Neural cell (in vitro differentiated cells): ENCODE measurements at regions not wholly inside any gene's neighbourhood (a gene's known extent, or its start where the extent isn't known, plus 50 kb on each side); places are given as distances from the start of the nearest gene placed in this dataset.

Experiments used
- H2AFZ ChIP-seq: fragments of 200-600, 300-800 bp; sonication (generic), shearing (Covaris generic); 2 replicates; pipeline ENCODE4 v1.6.0; 2014; ENCODE audit warnings: low read depth, mild to moderate bottlenecking, antibody characterized with exemption, low read length, moderate library complexity
- H3F3A ChIP-seq: fragments of 200-600 bp; shearing (Covaris generic); 2 replicates; pipeline ENCODE4 v1.6.1; 2016; ENCODE audit warnings: mild to moderate bottlenecking, moderate library complexity, mixed read lengths, antibody characterized with exemption, low read length; ENCODE audit not compliant: insufficient read depth, poor library complexity, severe bottlenecking
- H3K27ac ChIP-seq: fragments of 200-600, 300-800 bp; sonication (generic), shearing (Covaris generic); 2 replicates; pipeline ENCODE4 v1.5.1; 2014; ENCODE audit warnings: mild to moderate bottlenecking, low read length, moderate library complexity
- H3K27me3 ChIP-seq: fragments of 300-800, 200-600 bp; sonication (generic), shearing (Covaris generic); 2 replicates; pipeline ENCODE4 v1.6.0; 2014; ENCODE audit warnings: mild to moderate bottlenecking, low read depth, low read length, moderate library complexity; ENCODE audit not compliant: insufficient read depth
- H3K36me3 ChIP-seq: fragments of 300-800, 200-600 bp; sonication (generic), shearing (Covaris generic); 2 replicates; pipeline ENCODE4 v1.5.1; 2014; ENCODE audit warnings: mild to moderate bottlenecking, antibody characterized with exemption, low read length, moderate library complexity; ENCODE audit not compliant: insufficient read depth
- H3K4me2 ChIP-seq: fragments of 300-800, 200-600 bp; sonication (generic), shearing (Covaris generic); 2 replicates; pipeline ENCODE4 v1.6.0; 2014; ENCODE audit warnings: mild to moderate bottlenecking, low read length
- H3K4me3 ChIP-seq: fragments of 300-800, 200-600 bp; sonication (generic), shearing (Covaris generic); 2 replicates; pipeline ENCODE4 v1.5.1; 2014; ENCODE audit warnings: mild to moderate bottlenecking, low read length, moderate library complexity
- H3K79me2 ChIP-seq: fragments of 200-600 bp; shearing (Covaris generic); replicated peaks from 2 replicates; pipeline ENCODE4 v1.6.0; 2014; ENCODE audit warnings: mild to moderate bottlenecking, low read length, moderate library complexity; ENCODE audit not compliant: insufficient read depth
- H3K9ac ChIP-seq: fragments of 300-800, 200-600 bp; sonication (generic), shearing (Covaris generic); 2 replicates; pipeline ENCODE4 v1.6.1; 2016; ENCODE audit warnings: mild to moderate bottlenecking, low read length, mixed read lengths
- H3K9me2 ChIP-seq: fragments of 200-600 bp; shearing (Covaris generic); 2 replicates; pipeline ENCODE4 v1.6.1; 2016; ENCODE audit warnings: mild to moderate bottlenecking, low read length, mixed read lengths; ENCODE audit not compliant: insufficient read depth
- H3K9me3 ChIP-seq: fragments of 200-600, 300-800 bp; sonication (generic), shearing (Covaris generic); 2 replicates; pipeline ENCODE4 v1.6.1; 2016; ENCODE audit warnings: mild to moderate bottlenecking, mixed run types, low read length, moderate library complexity, mixed read lengths
- H4K20me1 ChIP-seq: fragments of 200-600 bp; shearing (Covaris generic); 2 replicates; pipeline ENCODE4 v1.6.1; 2016; ENCODE audit warnings: mild to moderate bottlenecking, mixed run types; ENCODE audit not compliant: insufficient read depth
- CTCF ChIP-seq: fragments of 450-650 bp; IDR thresholded peaks from 2 replicates; pipeline ENCODE4 v1.5.1; 2014; ENCODE audit warnings: antibody characterized with exemption, mild to moderate bottlenecking, moderate library complexity; ENCODE audit not compliant: poor library complexity, severe bottlenecking
- EP300 ChIP-seq: fragments of 450-650 bp; conservative IDR thresholded peaks from 2 replicates; pipeline ENCODE4 v1.6.1; 2014; ENCODE audit warnings: antibody characterized with exemption, mild to moderate bottlenecking, moderate library complexity; ENCODE audit not compliant: poor library complexity, severe bottlenecking
- EZH2 ChIP-seq: fragments of 200-600, 300-800 bp; shearing (Covaris generic), sonication (generic); IDR thresholded peaks from 2 replicates; pipeline ENCODE4 v1.6.1; 2014; ENCODE audit warnings: antibody characterized with exemption, low read length, borderline replicate concordance, mild to moderate bottlenecking; ENCODE audit not compliant: insufficient read depth, poor library complexity, severe bottlenecking
- MXI1 ChIP-seq: fragments of 450-650 bp; conservative IDR thresholded peaks from 2 replicates; pipeline ENCODE4 v1.6.1; 2014; ENCODE audit warnings: antibody characterized with exemption, mild to moderate bottlenecking; ENCODE audit not compliant: poor library complexity, severe bottlenecking
- POLR2AphosphoS5 ChIP-seq: IDR thresholded peaks from 2 replicates; pipeline ENCODE4 v1.6.1; 2012
- RAD21 ChIP-seq: fragments of 450-650 bp; conservative IDR thresholded peaks from 2 replicates; pipeline ENCODE4 v1.6.1; 2014; ENCODE audit warnings: antibody characterized with exemption, mild to moderate bottlenecking, moderate library complexity
- REST ChIP-seq: IDR thresholded peaks from 2 replicates; pipeline ENCODE4 v1.6.1; 2012; ENCODE audit warnings: borderline replicate concordance
- SMC3 ChIP-seq: fragments of 450-650 bp; conservative IDR thresholded peaks from 2 replicates; pipeline ENCODE4 v1.6.1; 2014; ENCODE audit warnings: antibody characterized with exemption, mild to moderate bottlenecking, moderate library complexity; ENCODE audit not compliant: poor library complexity
- TAF1 ChIP-seq: IDR thresholded peaks from 2 replicates; pipeline ENCODE4 v1.6.1; 2012; ENCODE audit warnings: low read depth

DNA sequence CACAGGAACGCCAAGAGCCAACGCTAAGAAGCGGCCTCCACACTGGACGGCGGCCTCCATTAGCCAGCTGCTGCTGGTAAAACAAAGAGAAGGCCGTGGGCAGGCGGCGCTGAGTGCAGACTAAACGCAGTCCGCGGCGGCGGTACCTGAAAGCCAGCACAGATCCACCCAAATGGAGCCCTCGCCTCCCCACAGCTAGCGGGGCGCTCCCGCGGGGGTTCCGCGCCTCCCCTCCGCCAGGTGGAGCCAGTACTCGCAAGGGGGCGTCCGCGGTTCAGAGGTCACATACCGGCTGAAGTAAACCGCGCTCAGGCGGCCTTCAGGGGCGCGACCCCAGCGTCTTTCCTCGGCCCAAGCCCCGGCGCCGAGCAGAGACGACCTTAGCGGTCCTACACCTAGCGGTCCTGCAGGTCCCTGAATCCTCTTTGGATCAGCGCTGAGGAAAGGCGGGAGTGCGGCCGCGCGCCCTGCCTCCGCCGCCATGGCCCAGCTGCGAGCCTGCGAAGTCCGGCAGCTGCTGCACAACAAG is 293.1 kb upstream of the ERBB4 start:
- Histone ChIP-seq H3K9me3 (peaks cover 6% of the 10 kb centered on the region), H3K4me3 (no peak overlapping the region), H3K4me2 (no peak overlapping the region), H2AFZ (no peak overlapping the region), H3K9me2 (no peaks in the 10 kb centered on the region), H4K20me1 (no peaks in the 10 kb centered on the region), H3K27me3 (no peaks in the 10 kb centered on the region), H3K79me2 (no peaks in the 10 kb centered on the region), H3K9ac (no peak overlapping the region), H3F3A (no peaks in the 10 kb centered on the region), H3K36me3 (no peaks in the 10 kb centered on the region), H3K27ac (no peak overlapping the region)
- TF ChIP-seq EP300, result no peak
- no peak for TF ChIP-seq TAF1
- no peak for TF ChIP-seq EZH2
- no peak for TF ChIP-seq SMC3
- TF ChIP-seq RAD21, result no peak
- no peak for TF ChIP-seq MXI1
- TF ChIP-seq REST, result no peak
- no peak for TF ChIP-seq CTCF
- TF ChIP-seq POLR2AphosphoS5, result no peak

DNA sequence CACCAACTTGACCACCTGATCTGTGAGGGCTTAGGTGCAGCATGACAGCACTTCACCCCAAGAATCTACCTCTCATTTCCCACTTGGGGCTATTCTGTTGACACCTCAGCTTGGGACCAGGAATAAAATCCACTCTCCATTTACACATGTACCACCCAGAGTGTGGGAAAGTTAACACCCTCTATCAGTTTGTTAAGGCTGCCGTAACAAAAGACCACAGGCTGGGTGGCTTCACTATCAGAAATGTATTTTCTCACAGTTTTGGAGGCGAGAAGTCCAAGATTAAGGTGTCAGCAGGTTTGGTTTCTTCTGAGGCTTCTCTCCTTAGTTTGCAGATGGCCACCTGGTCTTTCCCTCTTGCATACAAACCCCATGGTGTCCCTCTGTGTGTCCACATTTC is 277.7 kb upstream of the ERBB4 start:
- Histone ChIP-seq H3K4me2 (no peak overlapping the region), H4K20me1 (no peaks in the 10 kb centered on the region), H3K9me3 (no peaks in the 10 kb centered on the region), H3K36me3 (no peaks in the 10 kb centered on the region), H3F3A (no peaks in the 10 kb centered on the region), H3K9me2 (no peaks in the 10 kb centered on the region), H2AFZ (no peak overlapping the region), H3K27me3 (no peaks in the 10 kb centered on the region), H3K27ac (no peak overlapping the region), H3K79me2 (no peaks in the 10 kb centered on the region), H3K4me3 (no peak overlapping the region), H3K9ac (no peak overlapping the region)
- TF ChIP-seq EZH2, result no peak
- TF ChIP-seq CTCF, result no peak
- no peak for TF ChIP-seq RAD21
- TF ChIP-seq TAF1, result no peak
- no peak for TF ChIP-seq SMC3
- no peak for TF ChIP-seq REST
- no peak for TF ChIP-seq EP300
- TF ChIP-seq MXI1, result no peak
